NCI-H187 treated with DMSO at 0.1 percent for 48 hours (cell line): ENCODE measurements at regions not wholly inside any gene's neighbourhood (a gene's known extent, or its start where the extent isn't known, plus 50 kb on each side); places are given as distances from the start of the nearest gene placed in this dataset.

Experiments used
- DNase-seq: peaks from one replicate; lab custom pipeline; 2025; lab: John Stamatoyannopoulos, UW

GRCh38 chr5:2491846-2492245 lies 259.6 kb downstream of the IRX2 start:
- DNase-seq = no peak

- DNase-seq = no peak
Measured at GRCh38 chr5:2489306-2489705, 262.2 kb downstream of the IRX2 start.

GRCh38 chr5:2488593-2488992 lies 262.9 kb downstream of the IRX2 start:
- DNase-seq = no peak

DNA sequence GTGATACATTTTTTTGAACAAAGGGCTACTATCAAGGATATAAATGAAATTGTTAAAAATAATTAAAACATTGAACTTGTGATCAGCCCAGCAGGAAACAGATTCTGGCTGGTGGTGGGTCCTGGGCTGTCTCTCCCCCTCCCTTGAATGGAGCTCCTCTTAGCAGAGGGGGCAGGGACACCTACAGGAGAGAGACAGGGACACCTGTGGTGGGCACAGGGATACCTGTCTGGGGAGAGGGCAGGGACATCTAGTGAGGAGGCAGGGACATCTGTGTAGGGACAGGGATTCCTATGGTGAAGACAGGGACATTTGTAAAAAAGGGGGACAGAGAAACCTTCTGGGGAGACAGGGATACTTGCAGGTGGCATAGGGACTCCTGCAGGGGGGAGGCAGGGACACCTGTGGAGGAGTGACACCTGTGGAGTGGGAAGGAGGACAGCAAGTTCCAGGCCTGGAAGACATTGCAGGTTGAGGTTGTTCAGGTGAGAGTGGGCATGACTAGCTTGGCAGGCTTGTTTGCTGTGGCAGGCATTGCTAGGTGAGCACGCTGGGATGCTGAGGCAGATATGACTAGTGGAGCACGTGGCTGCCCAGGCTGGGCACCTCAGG lies 264.2 kb downstream of the IRX2 start:
- no peak for DNase-seq

GRCh38 chr5:2486373-2486772 lies 265.1 kb downstream of the IRX2 start:
- DNase-seq = no peak

DNA sequence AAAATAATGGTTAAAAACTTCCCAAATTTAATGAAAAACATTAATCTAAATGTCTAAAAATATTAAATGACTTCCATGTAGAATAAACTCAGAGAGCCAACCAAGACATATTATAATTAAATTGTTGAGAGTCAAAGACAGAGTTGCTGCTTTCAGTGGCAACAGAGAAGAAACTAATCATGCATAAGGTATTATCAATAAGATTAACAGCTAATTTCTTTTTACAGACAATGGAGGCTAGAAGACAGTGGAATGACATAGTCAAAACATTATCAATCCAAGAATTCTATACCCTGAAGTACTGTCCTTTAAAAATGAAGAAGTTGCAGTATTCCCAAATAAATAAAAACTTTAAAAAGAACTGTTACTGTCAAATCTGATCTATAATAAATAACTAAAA lies 268.7 kb downstream of the IRX2 start:
- no peak for DNase-seq

DNA sequence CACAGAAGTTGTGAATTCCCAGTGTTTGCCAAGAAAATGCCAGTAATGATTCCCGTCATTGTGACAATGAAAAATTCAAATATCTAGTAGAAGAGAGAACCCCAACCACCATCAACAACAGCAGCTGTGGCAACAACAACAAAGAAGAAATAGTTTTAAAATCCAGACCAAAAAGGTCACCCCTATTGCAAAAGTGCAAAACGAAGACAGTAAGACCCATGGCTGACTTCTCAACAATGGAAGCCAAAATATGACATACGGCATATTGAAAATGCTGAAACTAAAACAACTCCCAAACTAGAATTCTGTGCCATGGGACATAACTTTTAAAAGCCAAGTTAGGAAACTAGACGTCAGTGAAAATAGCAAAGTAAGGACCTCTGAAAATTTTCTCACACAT lies 270.6 kb downstream of the IRX2 start:
- DNase-seq = no peak

DNA sequence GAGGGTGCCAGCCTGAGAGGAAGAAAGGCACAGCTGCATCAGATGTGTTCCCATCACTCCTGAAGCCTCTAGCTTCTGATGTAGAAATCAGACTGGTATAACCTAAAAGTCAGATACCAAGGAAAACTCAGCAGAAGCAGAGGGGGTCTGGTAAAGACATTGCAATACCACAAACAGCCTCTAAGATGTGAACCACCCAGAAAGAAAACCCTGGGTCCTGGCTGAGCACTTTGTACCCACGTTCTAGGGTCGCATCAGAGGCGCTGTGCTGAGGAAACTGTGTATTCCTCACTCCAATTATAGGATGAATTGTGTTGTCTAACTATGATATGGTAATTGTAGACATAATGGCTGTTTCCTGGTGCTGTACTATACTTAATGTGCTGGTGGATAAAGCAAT lies 275.6 kb downstream of the IRX2 start:
- no peak for DNase-seq

DNA sequence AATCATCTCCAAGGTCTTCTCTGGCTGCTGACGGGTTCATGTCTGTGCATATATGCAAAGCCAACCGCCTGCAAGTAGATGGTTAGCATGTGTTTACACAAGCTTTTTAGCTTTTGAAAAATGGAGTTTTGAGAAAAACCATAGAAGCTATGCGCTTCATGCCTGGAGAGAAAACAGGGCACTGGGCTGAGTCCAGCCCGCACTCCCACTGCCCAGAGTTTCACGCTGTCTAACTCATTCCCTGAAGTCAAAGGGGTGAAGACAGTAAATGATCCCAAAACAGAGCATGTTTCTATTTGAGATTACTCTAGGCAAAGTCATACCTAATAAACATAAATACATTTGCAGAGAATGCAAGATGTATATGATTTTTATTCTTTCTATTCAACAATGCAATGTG lies 278.8 kb downstream of the IRX2 start:
- no peak for DNase-seq

GRCh38 chr5:2471152-2471879 lies 280.2 kb downstream of the IRX2 start:
- no peak for DNase-seq

DNA sequence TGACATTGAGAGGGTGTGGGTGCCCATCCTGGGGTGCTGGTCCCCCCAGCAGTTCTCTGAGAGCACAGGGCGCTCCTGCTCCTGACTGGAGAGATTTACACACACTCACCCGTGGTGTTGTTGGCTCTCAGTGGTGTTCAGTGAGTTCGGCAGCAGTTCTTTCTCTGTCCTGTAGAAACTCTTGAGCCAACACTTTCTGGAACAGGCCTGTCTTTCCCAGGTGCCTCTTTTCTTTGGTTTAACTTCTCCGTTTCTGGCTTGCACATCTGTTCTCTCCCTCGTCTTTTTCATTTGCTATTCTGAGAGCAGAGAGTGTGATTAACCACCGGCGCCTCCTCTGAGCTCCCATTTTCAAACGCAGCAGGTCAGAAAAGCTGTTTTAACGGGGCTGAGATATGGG lies 284.5 kb downstream of the IRX2 start:
- DNase-seq = no peak

GRCh38 chr5:2465383-2465782 lies 286.1 kb downstream of the IRX2 start:
- peak; percentile 13 for DNase-seq

DNA sequence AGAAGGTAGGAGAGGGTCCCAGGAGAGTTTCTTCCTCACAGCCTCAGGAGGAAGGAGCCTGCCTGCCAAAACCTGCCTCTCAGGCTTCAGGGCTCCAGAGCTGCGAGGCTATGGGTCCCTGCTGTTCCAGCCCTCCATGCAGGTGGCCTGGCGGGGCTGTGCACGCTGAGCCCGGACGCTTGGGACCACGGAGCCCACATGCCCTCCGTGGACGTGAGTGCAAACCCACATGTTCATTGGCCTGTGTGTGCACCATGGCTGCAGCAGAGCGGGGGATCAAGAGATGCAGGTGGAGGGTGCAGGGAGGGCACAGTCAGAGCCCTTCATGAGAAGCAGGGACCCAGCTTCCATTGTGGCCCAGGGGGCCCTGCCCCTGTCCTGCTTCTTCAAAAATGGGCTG lies 287.3 kb downstream of the IRX2 start:
- DNase-seq = no peak

DNA sequence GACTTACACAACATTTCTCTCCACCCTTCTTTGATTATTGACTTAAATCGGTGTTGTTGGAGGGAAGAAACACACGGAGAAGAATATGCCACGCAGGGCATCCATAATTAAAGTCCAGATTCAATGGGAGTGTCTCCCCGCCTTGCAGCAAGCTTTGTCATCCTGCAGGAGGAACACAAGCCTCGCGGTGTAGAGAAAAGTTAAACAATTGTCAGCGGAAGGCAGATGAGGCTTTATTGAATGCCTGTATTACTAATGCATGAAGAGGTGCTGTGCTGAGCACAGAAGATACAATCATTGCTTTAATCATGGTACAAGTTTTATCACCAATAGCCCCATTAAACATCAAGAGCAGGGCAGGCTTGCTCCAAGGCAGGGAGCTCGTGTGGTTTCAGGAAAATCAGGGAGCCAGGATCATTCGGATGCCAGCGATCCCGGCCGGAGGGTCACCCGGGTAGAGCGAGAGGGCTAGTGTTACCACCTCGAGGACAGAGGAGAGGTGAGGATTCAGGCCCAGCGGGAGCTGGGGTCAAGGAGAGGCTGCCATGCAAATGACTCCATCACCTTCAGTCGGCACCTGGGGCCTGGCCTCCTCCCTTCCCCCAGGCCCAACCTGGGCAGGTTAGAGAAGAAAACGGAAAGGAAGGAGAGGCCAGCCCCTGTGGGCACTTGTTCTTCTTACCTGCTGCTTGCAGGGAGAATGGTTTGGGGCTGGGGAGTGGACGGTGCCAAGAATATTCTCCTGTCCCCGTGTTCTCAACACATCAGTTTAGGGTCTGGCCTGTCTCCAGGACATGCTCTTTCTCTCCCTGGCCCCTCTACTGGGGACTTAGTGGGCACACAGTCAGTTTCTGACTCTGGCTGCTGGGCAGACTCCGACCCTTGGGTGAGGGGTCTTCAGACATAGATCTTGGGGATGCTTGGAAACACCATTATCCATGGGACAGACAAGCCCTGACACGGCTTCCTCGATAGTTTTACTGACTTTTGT lies 289.5 kb downstream of the IRX2 start:
- DNase-seq = no peak

GRCh38 chr5:2460098-2460497 lies 291.4 kb downstream of the IRX2 start:
- no peak for DNase-seq

DNA sequence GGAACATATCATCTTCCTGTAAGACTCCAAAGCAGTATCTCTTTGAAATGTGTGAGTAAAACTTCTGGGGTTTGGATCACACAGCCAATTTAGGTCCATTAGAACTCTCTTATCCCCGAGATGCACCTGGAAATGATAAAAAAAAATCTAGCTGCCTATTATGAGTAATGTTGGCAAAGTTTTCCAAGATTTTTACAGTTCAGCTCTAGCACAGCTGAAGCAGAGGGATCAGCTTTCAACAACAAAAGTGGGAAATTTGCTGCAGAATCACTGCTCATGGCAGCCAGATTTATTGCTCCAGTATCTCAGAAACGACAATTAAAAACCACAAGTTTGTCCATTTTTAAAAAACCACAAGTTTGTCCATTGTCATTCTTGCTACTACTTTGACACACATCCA lies 292.2 kb downstream of the IRX2 start:
- DNase-seq = no peak

- DNase-seq = no peak
Measured at GRCh38 chr5:2455878-2456277, 295.6 kb downstream of the IRX2 start.

DNA sequence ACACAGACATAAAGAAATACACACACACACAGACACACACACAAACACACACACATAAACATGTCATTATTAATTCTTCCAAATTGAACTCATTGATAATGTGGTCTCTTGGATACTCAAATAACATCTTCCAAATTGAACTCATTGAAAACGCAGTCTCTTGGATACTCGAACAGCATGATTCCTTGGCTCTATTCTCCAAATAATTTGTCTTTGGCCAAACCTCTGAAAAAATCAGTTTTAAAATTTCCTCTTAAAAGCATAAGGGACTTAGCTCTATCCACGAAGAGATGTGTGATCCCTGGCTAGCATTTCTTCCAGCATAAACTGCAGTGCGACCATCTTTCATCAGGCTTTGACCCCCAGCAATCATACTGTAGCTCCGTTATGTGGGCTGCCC lies 296.6 kb downstream of the IRX2 start:
- no peak for DNase-seq

DNA sequence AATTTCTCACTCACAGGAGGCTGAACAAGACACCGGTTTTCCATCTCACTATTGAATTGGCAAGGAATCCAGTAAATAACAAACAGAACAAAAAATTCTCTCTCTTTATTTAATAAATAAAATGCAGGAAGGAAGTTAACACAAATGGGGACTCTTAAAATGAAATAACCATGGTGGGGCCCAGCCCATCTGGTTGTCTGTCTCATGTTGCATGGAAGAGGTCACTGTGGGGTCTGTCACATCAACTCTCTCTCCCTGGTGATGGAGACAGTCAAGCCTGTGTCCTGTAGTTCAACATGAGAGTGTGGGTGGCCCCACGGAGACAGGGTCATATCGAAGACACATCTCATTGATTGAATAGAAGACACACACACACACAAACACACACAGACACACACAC lies 297.7 kb downstream of the IRX2 start:
- no peak for DNase-seq

DNA sequence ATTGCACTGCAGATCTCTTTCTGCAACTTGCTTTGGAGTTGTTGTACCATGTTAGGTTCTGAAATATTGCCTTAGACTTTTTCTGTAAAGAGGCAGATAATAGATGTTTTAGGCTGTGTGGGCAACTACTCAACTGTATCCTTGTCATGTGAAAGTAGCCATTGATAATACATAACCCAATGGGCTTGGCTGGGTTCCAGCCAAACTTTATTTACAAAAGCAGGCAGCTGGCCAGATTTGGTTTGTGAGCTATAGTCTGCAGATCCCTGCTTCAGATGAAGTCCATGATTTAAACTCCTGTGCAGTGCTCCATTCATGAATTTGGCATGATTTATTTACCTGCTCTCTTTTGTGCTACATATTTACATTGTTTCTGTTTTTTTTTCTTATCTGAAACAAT lies 300.4 kb downstream of the IRX2 start:
- DNase-seq = no peak

DNA sequence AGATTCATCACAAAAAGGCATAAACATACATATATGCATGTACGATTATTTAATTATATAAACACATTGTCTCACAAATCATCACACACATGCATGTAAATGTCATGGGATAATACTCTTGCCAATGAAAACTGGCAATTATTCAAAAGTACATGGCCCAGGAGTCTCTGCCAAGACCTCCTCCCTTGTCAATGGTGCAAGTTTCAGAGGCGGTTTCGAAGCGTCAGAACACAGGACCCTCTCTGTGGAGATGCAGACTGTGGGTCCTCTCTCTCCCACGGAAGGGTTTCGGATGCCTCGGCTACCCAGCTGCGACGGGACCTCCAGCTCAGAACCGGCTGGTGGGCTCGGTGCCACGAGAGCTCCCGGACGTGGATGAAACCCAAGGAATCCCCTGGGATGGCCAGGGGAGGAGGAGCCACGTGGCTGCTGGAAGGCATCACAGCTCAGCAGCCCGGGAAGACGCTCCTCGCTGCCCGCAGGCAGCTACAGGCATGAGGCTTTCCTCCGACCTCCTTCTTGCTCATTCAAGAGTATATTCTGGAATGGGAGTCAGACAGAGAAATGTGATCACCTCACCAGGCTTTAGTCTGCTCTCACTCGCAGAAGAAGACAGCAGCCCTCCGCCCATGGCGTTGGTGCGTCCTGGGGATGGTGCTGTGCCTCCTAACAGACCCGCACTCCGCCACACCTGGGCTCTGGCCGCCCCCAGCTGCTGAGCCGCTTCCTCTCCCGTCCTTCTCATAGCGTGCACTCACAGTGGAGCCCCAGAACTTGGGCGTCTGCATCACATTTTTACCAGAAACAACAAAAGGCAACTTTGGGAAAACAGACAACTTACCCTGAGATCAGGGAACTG lies 308.8 kb downstream of the IRX2 start:
- no peak for DNase-seq
